H1 (cell line): ENCODE measurements at regions not wholly inside any gene's neighbourhood (a gene's known extent, or its start where the extent isn't known, plus 50 kb on each side); places are given as distances from the start of the nearest gene placed in this dataset.

Experiments
- ATF2 ChIP-seq: IDR thresholded peaks from 2 replicates; pipeline ENCODE4 v1.6.1; 2012; ENCODE audit warnings: low read length, inconsistent platforms
- BCL11A ChIP-seq, 2 experiments: IDR thresholded peaks; one replicate each; pipeline ENCODE4 v1.6.1; 2011; ENCODE audit warnings: low read depth in 2 of 2, low read length in 2 of 2, mild to moderate bottlenecking in 2 of 2
- CHD7 ChIP-seq: fragments of 300-600 bp; sonication (generic); IDR thresholded peaks from 2 replicates; pipeline ENCODE4 v1.7.1; 2012; ENCODE audit warnings: low read length, moderate library complexity, mild to moderate bottlenecking, inconsistent platforms; ENCODE audit not compliant: insufficient replicate concordance
- CTBP2 ChIP-seq: IDR thresholded peaks from 2 replicates; pipeline ENCODE4 v1.7.0; 2011; ENCODE audit warnings: borderline replicate concordance, mild to moderate bottlenecking, moderate library complexity, mixed read lengths, low read length; ENCODE audit not compliant: insufficient read depth, insufficient read length
- E2F6 ChIP-seq: IDR thresholded peaks from 2 replicates; pipeline ENCODE4 v1.6.1; 2012; ENCODE audit warnings: inconsistent platforms
- RNF2 ChIP-seq: fragments of 200-900, 300-1000 bp; sonication (generic); IDR thresholded peaks from 2 replicates; pipeline ENCODE4 v1.7.1; 2016; ENCODE audit warnings: borderline replicate concordance, low read depth, mild to moderate bottlenecking, antibody characterized with exemption, low read length; ENCODE audit not compliant: poor library complexity, severe bottlenecking; ENCODE audit errors: missing control alignments
- RXRA ChIP-seq: IDR thresholded peaks from 2 replicates; pipeline ENCODE4 v1.6.1; 2011; ENCODE audit warnings: low read depth, mild to moderate bottlenecking, low read length, moderate library complexity; ENCODE audit not compliant: insufficient read depth
- SUZ12 ChIP-seq: fragments of 200-600 bp; sonication (generic); IDR thresholded peaks from 2 replicates; pipeline ENCODE4 v1.6.1; 2012; ENCODE audit warnings: mild to moderate bottlenecking, inconsistent platforms, low read length, moderate library complexity, mixed read lengths
- ZNF274 ChIP-seq: IDR thresholded peaks from 2 replicates; pipeline ENCODE4 v1.7.0; 2012; ENCODE audit warnings: low read length, borderline replicate concordance; ENCODE audit errors: extremely low read depth

- TF ChIP-seq CHD7 (no peak), E2F6 (no peak), CTBP2 (no peak), SUZ12 (no peak), RXRA (no peak), RNF2 (no peak), ATF2 (no peak), BCL11A (IDR thresholded peaks at IDR 0.05; ENCODE audit: low read depth in 2 of 2, low read length in 2 of 2) (no peak), ZNF274 (no peak)
These were observed 258.3 kb upstream of the NEGR1 start (continued) for GRCh38 chr1:72540674-72541073.
